ENCODE measurements at regions not wholly inside any gene's neighbourhood (a gene's known extent, or its start where the extent isn't known, plus 50 kb on each side); places are given as distances from the start of the nearest gene placed in this dataset.

DNA sequence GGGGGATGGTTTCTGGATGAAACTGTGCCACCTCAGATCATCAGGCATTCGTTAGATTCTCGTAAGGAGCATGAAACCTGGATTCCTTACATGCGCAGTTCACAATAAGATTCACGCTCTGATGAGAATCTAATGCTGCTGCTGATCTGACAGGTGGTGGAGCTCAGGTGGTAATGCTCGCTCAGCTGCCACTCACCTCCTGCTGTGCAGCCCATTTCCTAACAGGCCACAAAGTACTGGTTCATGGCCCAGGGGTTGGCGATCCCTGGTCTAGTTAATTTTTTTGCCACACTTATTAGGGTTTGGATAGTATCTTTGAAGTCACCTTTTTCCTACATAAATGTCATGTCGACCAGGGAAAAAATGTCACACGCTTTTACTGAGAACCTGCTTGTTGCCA, 96.8 kb upstream of the MLIP start:
- TF ChIP-seq, protein P1, sequence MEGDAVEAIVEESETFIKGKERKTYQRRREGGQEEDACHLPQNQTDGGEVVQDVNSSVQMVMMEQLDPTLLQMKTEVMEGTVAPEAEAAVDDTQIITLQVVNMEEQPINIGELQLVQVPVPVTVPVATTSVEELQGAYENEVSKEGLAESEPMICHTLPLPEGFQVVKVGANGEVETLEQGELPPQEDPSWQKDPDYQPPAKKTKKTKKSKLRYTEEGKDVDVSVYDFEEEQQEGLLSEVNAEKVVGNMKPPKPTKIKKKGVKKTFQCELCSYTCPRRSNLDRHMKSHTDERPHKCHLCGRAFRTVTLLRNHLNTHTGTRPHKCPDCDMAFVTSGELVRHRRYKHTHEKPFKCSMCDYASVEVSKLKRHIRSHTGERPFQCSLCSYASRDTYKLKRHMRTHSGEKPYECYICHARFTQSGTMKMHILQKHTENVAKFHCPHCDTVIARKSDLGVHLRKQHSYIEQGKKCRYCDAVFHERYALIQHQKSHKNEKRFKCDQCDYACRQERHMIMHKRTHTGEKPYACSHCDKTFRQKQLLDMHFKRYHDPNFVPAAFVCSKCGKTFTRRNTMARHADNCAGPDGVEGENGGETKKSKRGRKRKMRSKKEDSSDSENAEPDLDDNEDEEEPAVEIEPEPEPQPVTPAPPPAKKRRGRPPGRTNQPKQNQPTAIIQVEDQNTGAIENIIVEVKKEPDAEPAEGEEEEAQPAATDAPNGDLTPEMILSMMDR (IDR thresholded peaks at IDR 0.05; ENCODE audit: insufficient read depth, low read length): no peak
- H3K4me3 ChIP-seq (ENCODE audit: low read depth, low read length): no peak overlapping the region
- DNase-seq (ENCODE audit: low read depth): no peak

- TF ChIP-seq, protein P1 (IDR thresholded peaks at IDR 0.05; ENCODE audit: insufficient read depth, low read length): no peak
- no peak for DNase-seq (ENCODE audit: low read depth)
- no peak overlapping the region for H3K4me3 ChIP-seq (ENCODE audit: low read depth, low read length)
Measured at GRCh38 chr6:54017877-54018276, 93.4 kb upstream of the MLIP start.

GRCh38 chr6:54018722-54019121, 92.5 kb upstream of the MLIP start:
- no peak for DNase-seq (ENCODE audit: low read depth)
- TF ChIP-seq, protein P1 (IDR thresholded peaks at IDR 0.05; ENCODE audit: insufficient read depth, low read length): no peak

DNA sequence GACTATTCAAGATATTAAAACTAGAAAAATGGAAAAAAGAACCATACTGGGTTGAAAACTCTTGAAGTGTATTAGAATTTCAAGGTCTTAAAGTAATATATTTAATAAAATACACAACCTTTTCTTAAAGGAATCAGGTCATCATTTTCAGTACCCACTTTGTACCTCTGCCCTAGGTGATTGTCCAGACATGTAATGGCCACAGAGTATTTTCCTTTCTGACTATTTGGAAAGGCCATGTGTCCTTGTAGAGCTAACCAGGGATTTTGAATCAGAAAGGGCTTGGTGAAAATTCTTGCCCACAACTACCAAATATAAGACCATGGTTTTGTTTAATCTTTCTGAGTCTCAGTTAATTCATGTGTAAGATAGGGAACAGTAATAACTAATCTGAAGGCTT, 91.4 kb upstream of the MLIP start:
- DNase-seq (ENCODE audit: low read depth): no peak
- H3K4me3 ChIP-seq (ENCODE audit: low read depth, low read length): no peak overlapping the region
- TF ChIP-seq, protein P1 (IDR thresholded peaks at IDR 0.05; ENCODE audit: insufficient read depth, low read length): no peak

More at GRCh38 chr6:54018722-54019121, 92.5 kb upstream of the MLIP start:
- H3K4me3 ChIP-seq (ENCODE audit: low read depth, low read length): no peak overlapping the region

DNA sequence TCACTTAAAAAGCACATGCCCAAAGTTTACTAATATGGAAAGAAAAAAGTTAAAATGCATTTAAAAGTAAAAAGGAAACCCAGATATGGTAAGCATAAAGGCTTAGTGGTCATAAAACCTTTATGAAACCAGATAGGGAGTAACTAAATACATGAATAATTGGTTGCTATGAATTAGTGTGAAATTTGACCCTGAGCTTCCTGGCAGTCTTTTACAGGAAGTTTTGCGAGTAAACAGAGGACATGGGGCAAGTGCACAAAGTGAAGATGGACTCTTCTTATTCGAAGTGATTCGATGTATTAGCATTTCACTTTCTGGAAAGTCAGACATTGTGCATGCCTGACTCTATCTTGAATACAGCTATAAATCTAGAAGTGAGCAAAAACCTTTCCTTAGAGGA, 90.9 kb upstream of the MLIP start:
- TF ChIP-seq, protein P1 (IDR thresholded peaks at IDR 0.05; ENCODE audit: insufficient read depth, low read length): no peak
- no peak for DNase-seq (ENCODE audit: low read depth)

DNA sequence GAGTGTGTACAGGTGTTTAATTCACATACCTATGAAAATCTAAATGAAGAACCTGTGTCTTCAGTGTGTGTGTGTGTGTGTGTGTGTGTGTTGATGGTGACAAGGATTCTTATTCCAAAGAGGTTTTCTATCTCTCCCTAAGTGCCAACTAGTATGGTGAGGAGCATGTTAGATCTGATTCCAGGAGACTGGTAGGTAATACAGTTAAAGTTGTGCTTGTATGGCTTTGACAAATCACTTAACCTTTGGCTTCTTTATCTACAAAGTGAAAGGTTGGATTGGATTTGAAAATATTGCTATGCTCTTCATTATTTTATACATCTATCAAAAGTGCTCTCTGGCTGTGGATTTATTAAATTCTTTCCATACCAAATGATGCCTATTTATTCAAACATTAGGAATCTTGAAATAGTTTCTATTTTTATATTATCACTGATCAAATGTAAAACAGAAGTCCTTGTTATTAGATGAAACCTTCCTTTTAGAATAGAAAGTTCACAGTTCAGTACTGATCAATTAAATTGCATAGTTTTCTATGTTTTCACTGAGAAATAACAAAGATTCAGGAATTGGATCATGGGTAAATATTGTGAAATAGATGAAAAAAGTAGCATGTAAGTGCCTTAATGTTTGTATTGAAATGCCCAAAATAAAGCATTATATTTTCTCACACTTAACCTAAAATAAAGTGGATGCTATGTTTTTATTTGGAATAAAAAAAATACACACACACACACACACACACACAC, 84.4 kb upstream of the MLIP start:
- TF ChIP-seq, protein P1 (IDR thresholded peaks at IDR 0.05; ENCODE audit: insufficient read depth, low read length): no peak
- DNase-seq (ENCODE audit: low read depth): no peak
- H3K4me3 ChIP-seq (ENCODE audit: low read depth, low read length): no peak overlapping the region

More for the DNA sequence above, 90.9 kb upstream of the MLIP start:
- H3K4me3 ChIP-seq (ENCODE audit: low read depth, low read length): no peak overlapping the region

GRCh38 chr6:54028170-54028569, 83.1 kb upstream of the MLIP start:
- no peak overlapping the region for H3K4me3 ChIP-seq (ENCODE audit: low read depth, low read length)
- TF ChIP-seq, protein P1 (IDR thresholded peaks at IDR 0.05; ENCODE audit: insufficient read depth, low read length): no peak
- DNase-seq (ENCODE audit: low read depth): no peak

All from fibroblast of the aortic adventitia (primary cell).